Head of caudate nucleus (tissue), 42 donors: ENCODE measurements at regions not wholly inside any gene's neighbourhood (a gene's known extent, or its start where the extent isn't known, plus 50 kb on each side); places are given as distances from the start of the nearest gene placed in this dataset.
"Not testable (repeated sequence)": the region's sequence is repeated elsewhere in the genome, so short reads cannot be mapped to it uniquely, and the experiment has no call there.

Source experiments
- DNase-seq, 42 donors: peaks; one replicate each; pipeline versions ENCODE4 v3.0.0 to v3.0.0-alpha.2; 2020 to 2021; ENCODE audit warnings: mixed read lengths in 7 of 42
- intact Hi-C: fragments of 100-400 bp; cut with DNase I; formaldehyde crosslinking; loops from one replicate; pipeline ENCODE4 v1.15.0; 2022

DNA sequence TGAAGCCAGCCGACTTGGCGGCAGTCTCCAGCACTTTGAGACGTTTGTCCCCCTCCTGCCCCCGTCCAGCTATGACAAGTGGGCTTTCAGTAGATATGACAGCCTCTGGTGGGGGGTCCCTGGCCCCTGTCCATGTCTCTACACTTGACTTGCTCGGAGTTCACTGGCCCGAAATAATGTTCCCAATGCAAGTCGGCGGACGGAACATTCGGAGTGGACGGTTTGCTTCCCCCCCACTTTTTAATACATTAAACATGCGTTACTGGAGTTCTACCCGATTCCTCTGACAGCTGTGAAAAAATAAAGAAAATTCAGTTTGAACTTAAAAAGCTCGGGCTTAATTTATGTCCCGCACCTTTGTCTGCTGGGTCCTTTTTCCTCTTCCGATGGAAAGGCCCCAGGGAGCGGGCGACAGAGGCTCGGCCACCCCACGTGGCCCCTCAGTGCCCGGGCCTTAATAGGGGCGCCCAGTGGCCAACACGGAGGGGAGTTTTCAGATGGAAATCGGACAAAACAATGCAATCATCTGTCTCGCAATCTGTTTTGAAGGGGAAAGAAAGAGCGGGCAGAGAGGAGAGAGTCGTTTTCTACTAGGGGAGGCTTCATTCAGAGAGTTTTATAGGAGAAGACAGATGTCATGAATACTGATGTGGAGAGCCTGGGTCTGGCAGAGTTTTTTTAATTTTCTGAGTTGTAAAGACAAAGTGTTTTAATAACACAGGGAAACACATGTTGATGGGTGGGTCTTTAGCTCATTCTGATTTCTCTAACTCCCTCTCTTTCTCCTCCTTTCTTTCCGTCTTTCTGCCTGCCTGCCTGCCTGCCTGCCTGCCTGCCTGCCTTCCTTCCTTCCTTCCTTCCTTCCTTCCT lies 50.2 kb downstream of the SMIM38 start:
- DNase-seq, result peak in 3 of 42 donors; percentile 15 to 30 (median 24)
- intact Hi-C loops, result no loop called here

DNA sequence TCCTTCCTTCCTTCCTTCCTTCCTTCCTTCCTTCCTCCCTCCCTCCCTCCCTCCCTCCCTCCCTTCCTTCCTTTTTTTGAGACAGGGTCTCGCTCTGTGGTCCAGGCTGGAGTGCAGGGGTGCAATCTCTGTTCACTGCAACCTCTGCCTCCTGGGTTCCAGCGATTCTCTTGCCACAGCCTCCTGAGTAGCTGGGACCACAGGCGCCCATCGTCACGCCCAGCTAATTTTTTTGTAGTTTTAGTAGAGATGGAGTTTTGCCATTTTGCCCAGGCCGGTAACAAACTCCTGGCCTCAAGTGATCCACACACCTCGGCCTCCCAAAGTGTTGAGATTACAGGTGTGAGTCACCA lies 50.9 kb downstream of the SMIM38 start:
- intact Hi-C loops, result not testable (repeated sequence)
- peak in 5 of 42 donors; percentile 5 to 31 (median 7) for DNase-seq

DNA sequence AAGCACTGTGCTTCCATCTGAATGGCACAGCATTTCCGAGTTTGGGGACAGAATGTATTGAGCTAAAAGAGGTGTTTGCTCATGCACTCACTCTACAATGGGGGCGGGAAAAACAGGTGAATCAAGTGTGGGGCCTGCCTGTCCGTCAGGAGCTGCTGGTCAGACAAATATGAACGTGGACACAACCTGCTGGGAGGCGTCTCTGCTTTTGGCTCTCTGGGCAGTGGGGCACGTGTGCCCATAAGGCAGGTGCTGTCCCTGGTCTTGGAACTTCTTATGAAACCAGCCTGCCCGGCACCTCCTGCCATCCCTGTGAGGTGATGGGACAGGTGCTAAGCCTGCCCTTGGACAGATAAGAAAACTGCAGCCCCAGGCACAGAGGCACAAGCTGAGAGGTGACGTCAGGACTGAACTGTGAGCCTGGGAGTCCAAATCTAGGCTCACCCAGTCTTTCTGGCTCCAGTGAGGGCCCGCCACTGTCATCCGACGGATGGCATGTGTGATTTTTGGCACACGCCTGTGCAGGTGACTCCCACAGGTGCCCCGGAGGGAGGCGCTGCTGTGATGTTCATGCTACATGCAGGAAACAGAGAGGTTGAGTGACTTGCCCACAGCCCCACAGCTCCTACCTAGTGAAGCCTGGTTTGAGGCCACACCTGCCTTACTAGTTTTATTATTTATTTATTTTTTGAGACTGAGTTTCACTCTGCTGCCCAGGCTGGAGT lies 51.6 kb downstream of the SMIM38 start:
- peak in 4 of 42 donors; percentile 2 to 25 (median 16) for DNase-seq

DNA sequence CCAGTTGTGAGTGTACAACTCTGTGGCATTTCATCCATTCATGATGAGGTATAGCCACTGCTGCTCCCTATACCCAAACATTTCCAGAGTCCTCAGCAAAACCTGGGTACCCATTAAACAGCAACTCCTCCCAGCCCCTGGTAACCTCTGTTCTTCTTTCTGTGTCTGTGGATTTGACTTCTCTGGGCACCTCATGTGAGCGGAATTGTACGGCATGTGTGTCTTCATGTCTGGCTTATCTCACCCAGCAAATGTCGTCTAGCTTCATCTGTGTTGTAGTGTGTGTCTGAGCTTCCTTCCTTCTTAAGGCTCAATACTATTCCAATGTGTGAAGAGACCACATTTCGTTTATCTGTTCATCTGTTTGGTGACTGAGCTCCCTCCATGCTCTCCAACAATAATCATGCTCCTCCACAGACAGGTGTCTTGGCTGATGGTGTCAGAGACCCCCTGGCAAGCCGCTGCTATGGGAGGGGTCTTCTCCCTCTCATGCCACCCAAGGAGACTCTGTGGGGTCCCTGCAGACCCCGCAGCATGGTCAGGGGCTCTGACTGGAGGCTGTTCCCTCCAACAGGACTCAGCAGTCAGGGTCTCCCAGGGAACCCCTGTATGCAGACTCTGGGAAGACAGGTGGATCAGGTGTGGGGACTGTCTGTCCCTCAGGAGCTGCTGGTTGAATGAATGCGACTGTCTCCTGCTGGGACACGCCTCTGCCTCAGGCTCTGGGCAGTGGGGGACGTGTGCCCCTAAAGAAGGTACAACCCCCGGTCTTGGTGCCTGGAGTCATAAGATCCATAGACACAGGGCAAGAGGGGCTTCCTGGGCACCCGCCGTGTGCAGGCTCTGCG lies 52.7 kb downstream of the SMIM38 start:
- intact Hi-C loops, result no loop called here
- peak in 1 of 42 donors; percentile 2 for DNase-seq

More for the DNA sequence above, 51.6 kb downstream of the SMIM38 start:
- intact Hi-C loops, result no loop called here

DNA sequence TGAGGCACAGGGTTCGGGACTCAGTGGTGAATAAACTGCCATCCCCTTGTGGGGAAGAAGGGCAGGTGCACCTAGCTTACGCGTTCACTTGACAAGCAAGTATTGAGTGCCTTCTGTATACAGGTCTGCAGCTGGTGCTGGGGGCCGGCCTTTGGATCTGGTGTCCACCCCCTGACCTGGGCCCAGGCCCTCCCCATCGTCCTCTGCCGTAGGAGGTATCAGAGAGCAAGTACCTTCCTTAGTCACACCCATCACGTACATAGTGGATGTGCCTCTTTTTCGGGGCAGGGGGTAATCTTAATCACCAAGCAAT lies 53.3 kb downstream of the SMIM38 start:
- intact Hi-C loops, result no loop called here

DNA sequence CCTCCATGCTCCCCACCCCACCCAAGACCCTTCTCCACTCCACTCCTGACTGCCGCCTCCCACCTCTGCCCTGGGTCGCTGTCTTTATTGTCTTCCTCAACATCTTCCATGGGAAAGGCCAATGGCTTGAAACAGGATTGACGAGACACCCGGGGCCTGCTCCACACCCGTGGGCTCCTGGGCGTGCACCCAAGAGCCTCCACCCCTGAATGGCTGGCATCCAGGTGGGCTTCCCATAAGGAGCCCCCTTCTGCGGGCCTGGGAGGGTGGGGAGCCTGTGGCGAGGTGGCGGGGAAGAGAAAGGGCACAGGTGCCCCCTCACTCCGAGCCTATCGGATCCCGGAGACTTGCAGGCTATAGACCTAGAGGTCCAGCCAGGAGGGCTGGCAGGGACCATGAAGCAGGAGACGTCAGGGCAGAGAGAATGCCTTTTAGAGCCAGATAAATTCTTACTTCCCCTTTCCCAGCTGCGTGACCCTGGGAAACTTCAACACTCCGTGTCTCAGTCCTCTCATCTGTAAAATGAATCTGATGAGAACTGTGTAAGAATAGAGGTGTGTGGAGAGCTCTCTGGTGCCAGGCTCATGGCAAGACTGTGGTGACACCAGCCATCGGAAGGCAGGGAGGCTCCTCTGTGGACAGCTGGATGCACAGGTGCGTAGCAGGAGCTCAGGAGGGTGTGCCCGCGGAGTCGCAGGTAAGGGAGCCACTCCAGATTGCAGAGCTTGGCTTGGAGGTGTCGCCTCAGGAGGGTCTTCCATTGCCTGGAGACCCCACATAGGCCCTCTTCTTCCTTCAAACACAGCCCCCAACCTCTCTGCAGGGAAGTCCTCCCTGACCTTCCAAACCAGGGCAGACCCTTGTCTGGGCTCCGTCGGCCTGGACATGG lies 53.9 kb downstream of the SMIM38 start:
- intact Hi-C loops, result no loop called here

More for the DNA sequence above, 53.3 kb downstream of the SMIM38 start:
- peak in 1 of 42 donors; percentile 30 for DNase-seq

DNA sequence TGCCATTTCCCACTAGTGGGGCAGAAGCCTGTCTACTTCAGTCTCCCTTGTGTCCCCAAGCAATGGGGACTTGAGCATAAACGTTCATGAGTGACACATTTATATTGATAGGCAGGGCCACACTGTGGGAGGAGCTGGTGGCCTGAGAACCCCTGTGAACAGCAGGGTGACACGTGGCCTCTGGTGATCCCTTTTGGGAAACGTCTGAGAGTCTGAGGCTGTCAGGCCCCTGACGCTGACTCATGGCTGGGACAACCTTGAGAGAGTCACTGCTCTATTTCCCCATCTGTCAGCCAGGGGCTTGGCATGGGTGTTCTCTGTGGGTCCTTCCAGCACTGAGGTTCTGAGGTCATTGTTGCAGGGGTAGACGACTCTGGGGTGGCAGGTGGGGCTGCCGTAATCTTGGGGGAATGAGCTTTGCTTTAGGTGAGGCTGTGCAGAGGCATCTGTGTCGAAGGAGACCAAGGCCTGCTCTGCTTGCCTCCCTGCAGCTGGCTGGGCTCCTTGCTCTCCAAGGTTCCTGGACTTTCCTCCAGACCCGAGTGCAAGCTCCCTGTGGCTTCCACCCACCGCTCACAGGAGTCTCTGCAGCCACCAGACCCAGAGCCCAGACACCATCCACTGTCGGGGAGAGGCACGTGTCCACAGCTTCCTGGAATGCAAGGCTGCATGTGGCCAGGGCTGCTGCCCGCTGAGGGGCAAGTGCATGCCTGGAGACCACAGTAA lies 54.7 kb downstream of the SMIM38 start:
- intact Hi-C loops, result no loop called here
- peak in 5 of 42 donors; percentile 13 to 42 (median 26) for DNase-seq

More for the DNA sequence above, 53.9 kb downstream of the SMIM38 start:
- peak in 5 of 42 donors; percentile 0 to 15 (median 9) for DNase-seq

DNA sequence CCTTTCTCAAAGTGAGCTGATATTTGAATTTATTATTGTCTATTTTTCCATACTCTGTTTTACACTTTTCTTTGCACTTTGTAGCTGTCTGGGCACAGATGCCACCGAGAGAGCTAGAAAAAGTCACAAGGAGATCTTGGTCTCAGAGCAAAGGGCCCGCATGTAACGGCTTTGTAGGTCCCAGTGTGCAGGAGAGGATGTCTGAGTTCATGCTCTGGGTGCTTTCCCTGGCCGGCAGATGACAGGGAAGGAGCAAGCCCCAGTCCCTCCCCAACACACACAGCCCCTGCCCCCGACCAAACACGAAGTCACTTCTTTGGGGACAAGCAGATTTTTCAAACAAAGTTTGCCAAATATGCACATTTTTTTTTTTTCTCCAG lies 55.8 kb downstream of the SMIM38 start:
- intact Hi-C loops, result no loop called here
- DNase-seq, result peak in 7 of 42 donors; percentile 6 to 42 (median 31)

DNA sequence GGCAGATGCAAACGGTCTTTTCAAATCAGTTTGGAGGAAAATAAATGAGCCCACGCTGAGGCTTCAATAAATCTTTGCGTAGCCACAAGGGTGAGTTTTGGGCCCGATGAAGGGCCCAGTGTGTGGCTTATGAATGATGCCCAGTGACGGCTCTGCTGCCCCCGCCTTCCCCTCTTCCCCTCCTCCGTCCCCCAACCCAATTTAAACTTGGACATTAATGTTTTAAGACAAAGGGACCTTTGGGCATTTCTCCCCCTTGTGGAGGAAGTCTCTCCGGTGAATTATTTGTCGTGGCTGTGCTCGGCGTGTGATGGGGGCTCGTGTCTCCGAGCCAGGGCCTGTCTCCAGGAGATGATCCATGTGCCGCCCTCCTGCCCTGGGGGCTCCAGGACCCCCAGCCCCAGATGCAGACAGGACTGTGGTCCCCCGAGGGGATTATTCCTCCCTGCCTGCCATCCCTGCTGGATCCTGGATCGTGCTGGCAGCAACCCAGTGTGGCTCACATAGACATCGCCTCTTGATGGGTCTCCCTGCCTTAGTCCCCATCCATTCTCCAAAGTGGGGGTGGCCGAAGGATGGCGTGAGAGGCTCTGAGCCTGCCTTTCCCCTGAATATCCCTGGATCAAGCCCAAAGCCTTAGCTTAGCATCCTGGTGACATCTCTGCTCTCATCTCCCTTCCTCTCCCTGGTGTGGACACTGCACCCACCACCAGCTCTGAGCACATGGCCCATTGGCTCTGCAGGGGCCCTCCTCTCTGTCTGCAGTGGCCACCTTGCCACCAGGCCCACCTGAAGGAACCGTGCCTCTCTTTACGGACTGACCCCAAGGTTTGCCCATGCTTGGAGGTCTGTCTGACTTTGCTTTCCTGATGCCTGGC lies 56.4 kb downstream of the SMIM38 start:
- peak in 11 of 42 donors; percentile 7 to 35 (median 14) for DNase-seq
- intact Hi-C loops, result no loop called here

DNA sequence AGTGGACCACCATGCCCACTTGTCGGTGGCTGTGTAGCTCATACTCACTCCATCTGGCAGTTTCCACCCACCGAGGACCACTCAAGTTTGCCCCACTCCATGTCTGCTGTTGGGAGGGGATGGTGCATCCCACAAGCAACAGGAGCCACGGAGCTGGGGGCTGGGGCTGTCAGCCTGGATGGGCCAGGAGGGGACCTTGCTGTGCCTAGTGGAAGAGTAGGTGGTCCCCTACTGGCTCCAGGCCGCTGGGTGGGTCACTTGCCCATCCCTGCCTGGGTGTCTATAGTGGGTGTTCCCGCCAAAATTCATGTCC lies 57.0 kb downstream of the SMIM38 start:
- peak in 6 of 42 donors; percentile 5 to 13 (median 8) for DNase-seq
- intact Hi-C loops, result no loop called here

DNA sequence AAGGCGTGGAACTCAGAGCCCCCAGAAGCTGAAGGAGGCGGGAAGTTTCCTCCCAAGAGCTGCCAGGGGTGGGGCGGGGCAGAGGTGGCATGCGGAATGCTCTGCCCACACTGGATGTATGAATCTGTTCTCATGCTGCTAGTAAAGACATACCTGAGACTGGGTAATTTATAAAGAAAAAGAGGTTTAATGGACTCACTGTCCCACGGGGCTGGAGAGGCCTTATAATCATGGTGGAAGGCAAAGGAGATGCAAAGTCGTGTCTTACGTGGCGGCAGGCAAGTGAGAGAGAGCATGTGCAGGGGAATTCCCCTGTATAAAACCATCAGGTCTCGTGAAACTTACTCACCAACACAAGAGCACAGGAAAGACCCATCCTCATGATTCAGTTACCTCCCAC lies 57.6 kb downstream of the SMIM38 start:
- DNase-seq, result peak in 8 of 42 donors; percentile 0 to 16 (median 6)
- intact Hi-C loops, result no loop called here

DNA sequence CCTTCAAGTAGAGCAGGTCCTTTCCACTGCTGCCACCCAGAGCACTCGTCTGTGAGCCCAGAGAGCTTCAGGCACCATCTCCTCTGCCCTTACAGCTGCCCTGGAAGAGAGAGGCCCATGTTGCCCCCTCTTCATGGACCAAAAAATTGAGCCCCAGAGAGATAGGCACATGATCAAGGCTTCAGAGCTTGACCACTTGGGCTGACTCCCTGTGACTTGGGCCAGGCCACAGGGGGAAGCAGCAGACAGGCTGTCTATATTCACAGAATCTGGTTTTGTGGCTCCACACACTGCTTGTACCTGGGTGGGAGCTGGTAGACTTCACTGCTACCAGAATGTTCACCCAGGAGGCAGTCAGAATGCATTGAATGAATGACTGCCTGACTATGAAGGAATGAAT lies 58.2 kb downstream of the SMIM38 start:
- intact Hi-C loops, result no loop called here
- peak in 6 of 42 donors; percentile 1 to 18 (median 4) for DNase-seq

DNA sequence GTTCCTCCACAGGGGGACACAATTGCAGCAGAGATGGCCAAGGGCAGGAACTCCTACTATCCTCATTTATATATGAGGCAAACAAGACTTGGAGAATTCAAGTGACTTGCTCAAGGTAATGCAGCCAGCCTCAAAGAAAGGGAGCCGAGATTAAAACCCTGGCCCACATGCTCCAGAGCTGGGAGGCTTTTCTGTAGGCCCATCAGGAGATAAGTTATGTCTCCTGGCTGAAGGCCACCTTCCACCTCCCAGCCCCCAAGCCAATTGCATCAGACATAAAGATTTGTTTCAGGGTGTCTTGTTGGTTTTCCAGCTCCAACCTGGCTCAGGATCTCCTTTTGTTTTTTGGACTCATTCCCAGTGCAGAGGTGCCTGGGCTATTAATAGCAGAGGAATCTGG lies 59.5 kb downstream of the SMIM38 start:
- peak in 6 of 42 donors; percentile 2 to 10 (median 5) for DNase-seq
- intact Hi-C loops, result no loop called here

DNA sequence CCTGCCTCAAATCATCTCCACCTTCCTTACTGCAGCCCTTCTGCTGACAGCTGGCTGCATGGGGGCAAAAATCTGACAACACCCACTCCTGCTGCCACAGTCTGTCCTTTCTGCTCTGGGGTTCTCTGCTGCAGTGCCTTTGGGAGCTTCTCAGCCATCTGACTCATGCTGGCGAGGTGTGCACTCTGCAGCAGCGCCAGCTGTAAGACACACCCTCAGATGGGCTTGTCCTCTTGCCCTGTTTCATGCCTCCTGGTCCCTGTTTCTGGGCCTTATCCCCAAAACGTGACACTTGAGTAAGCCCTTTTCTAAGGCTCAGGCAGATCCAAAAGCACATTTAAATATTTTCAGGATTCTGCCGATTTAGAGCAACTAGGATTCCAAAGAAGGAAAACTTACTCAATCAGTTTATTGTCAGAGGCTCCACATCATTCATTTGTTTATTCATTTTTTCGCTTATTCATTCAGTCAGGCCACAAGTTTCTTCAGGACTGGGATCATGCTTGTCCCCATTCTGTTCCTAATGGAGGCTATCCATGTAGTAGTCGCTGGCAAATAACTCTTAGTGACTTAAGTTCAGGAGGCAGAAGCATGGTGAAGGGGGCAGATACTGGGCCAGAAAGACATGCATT lies 60.2 kb downstream of the SMIM38 start:
- intact Hi-C loops, result no loop called here
- peak in 8 of 42 donors; percentile 4 to 24 (median 14) for DNase-seq

DNA sequence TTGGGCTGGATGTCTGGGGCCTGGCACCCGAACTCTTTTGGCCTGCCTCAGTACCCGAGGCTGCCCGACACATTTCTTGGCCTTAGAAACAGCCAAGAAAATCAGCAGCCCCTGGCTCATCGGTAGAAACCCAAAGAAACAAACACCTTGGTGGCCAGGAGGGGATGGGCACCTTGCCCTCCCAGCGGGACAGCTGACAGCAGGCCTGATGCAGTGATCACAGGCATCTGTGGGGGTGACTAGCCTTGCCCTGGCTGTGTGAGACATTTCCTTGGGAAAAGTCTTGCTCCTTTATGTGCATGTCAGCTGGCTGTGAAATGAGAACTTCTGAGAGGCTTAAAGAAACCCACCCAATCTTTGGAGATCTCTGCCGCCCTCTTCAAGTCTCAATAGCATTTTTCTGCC lies 60.9 kb downstream of the SMIM38 start:
- DNase-seq, result peak in 9 of 42 donors; percentile 5 to 34 (median 11)
- intact Hi-C loops, result no loop called here
